Endodermal cell (in vitro differentiated cells): ENCODE measurements at regions not wholly inside any gene's neighbourhood (a gene's known extent, or its start where the extent isn't known, plus 50 kb on each side); places are given as distances from the start of the nearest gene placed in this dataset.

ENCODE experiments used
- DNase-seq: peaks from one replicate; pipeline ENCODE4 v3.0.0-alpha.2; 2017
- H3K27ac ChIP-seq: 2 replicates; pipeline ENCODE4 v1.5.1; 2013; ENCODE audit warnings: mild to moderate bottlenecking, low read depth, low read length, moderate library complexity
- H3K27me3 ChIP-seq: 2 replicates; pipeline ENCODE4 v1.6.1; 2013; ENCODE audit warnings: mild to moderate bottlenecking, low read length, moderate library complexity; ENCODE audit not compliant: insufficient read depth, control insufficient read depth, poor library complexity, severe bottlenecking
- H3K36me3 ChIP-seq: 2 replicates; pipeline ENCODE4 v1.7.0; 2013; ENCODE audit warnings: mild to moderate bottlenecking, low read length, moderate library complexity; ENCODE audit not compliant: control insufficient read depth, insufficient read depth
- H3K4me1 ChIP-seq: one replicate; pipeline ENCODE4 v1.7.0; 2013; ENCODE audit warnings: low read length; ENCODE audit not compliant: control insufficient read depth, insufficient read depth
- H3K4me3 ChIP-seq: 2 replicates; pipeline ENCODE4 v1.5.1; 2013; ENCODE audit warnings: mild to moderate bottlenecking, low read length, moderate library complexity
- H3K9ac ChIP-seq: 2 replicates; pipeline ENCODE4 v1.6.1; 2013; ENCODE audit warnings: mild to moderate bottlenecking, low read length, moderate library complexity; ENCODE audit not compliant: poor library complexity, severe bottlenecking; ENCODE audit errors: extremely low read depth
- H3K9me3 ChIP-seq: 2 replicates; pipeline ENCODE4 v1.6.1; 2013; ENCODE audit warnings: mild to moderate bottlenecking, low read length, moderate library complexity; ENCODE audit not compliant: control insufficient read depth
- H3K27ac Mint-ChIP-seq: 2 replicates; pipeline ENCODE4 v1.8.0; 2020; ENCODE audit warnings: mixed read lengths
- H3K27me3 Mint-ChIP-seq: 2 replicates; pipeline ENCODE4 v1.8.0; 2021; ENCODE audit warnings: mild to moderate bottlenecking, mixed read lengths; ENCODE audit not compliant: insufficient read depth
- H3K36me3 Mint-ChIP-seq: 2 replicates; pipeline ENCODE4 v1.8.0; 2020; ENCODE audit warnings: low read depth, mixed read lengths
- H3K4me1 Mint-ChIP-seq: 2 replicates; pipeline ENCODE4 v1.8.0; 2020; ENCODE audit warnings: mixed read lengths
- H3K4me3 Mint-ChIP-seq: 2 replicates; pipeline ENCODE4 v1.8.0; 2020; ENCODE audit warnings: mild to moderate bottlenecking, moderate library complexity, mixed read lengths
- H3K9me3 Mint-ChIP-seq: 2 replicates; pipeline ENCODE4 v1.8.0; 2020; ENCODE audit warnings: mild to moderate bottlenecking, mixed read lengths
- WGBS, 2 experiments: methylation state at CpG; one replicate each; pipeline versions ENCODE4 v1.1.5 to v1.1.7; 2013; ENCODE audit warnings: missing lambda C conversion rate in 2 of 2, mixed read lengths in 1 of 2; ENCODE audit not compliant: insufficient coverage in 1 of 2, insufficient read length in 1 of 2; 5-methylcytosine and 5-hydroxymethylcytosine counted together
- TF ChIP-seq, protein P1 (sequence below): fragments of 200-600 bp; sonication (generic); conservative IDR thresholded peaks from 2 replicates; pipeline ENCODE4 v1.5.0; 2021; ENCODE audit warnings: antibody characterized with exemption, mild to moderate bottlenecking

GRCh38 chr17:79513820-79514535, 96.9 kb downstream of the RBFOX3 start:
- TF ChIP-seq, protein P1, sequence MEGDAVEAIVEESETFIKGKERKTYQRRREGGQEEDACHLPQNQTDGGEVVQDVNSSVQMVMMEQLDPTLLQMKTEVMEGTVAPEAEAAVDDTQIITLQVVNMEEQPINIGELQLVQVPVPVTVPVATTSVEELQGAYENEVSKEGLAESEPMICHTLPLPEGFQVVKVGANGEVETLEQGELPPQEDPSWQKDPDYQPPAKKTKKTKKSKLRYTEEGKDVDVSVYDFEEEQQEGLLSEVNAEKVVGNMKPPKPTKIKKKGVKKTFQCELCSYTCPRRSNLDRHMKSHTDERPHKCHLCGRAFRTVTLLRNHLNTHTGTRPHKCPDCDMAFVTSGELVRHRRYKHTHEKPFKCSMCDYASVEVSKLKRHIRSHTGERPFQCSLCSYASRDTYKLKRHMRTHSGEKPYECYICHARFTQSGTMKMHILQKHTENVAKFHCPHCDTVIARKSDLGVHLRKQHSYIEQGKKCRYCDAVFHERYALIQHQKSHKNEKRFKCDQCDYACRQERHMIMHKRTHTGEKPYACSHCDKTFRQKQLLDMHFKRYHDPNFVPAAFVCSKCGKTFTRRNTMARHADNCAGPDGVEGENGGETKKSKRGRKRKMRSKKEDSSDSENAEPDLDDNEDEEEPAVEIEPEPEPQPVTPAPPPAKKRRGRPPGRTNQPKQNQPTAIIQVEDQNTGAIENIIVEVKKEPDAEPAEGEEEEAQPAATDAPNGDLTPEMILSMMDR = no peak
- no peak overlapping the region for H3K4me3 Mint-ChIP-seq
- no peak overlapping the region for H3K27ac Mint-ChIP-seq
- no peaks in the 10 kb centered on the region for H3K36me3 Mint-ChIP-seq
- Histone ChIP-seq H3K9me3 (no peaks in the 10 kb centered on the region), H3K4me3 (no peak overlapping the region), H3K27me3 (no peaks in the 10 kb centered on the region), H3K36me3 (no peaks in the 10 kb centered on the region), H3K27ac (no peak overlapping the region), H3K4me1 (no peaks in the 10 kb centered on the region), H3K9ac (no peak overlapping the region)
- no peaks in the 10 kb centered on the region for H3K4me1 Mint-ChIP-seq
- no peak for DNase-seq
- H3K27me3 Mint-ChIP-seq = no peaks in the 10 kb centered on the region
- 94 to 95% methylated on average over 14 to 17 of the region's 17 CpGs for WGBS, 2 experiments
- peaks cover 7% of the 10 kb centered on the region for H3K9me3 Mint-ChIP-seq

DNA sequence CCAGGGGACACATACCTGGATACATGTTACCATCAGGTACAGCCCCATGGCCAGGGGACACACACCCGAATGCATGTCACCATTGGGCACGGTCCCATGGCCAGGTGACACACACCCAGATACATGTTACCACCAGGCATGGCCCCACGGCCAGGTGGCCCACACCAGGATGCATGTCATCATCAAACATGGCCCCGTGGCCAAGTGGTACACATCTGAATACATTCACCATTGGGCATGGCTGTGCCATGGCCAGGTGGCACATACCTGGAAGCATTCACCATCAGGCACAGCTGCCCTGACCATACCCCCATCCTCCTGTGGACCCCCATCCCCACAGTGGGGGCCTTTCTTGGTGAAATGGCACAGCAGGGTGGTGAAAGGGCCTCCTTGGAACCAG, 97.6 kb downstream of the RBFOX3 start:
- Mint-ChIP-seq H3K27ac (no peak overlapping the region), H3K36me3 (no peaks in the 10 kb centered on the region), H3K27me3 (no peaks in the 10 kb centered on the region), H3K4me1 (no peaks in the 10 kb centered on the region), H3K4me3 (no peak overlapping the region), H3K9me3 (peaks cover 7% of the 10 kb centered on the region)
- Histone ChIP-seq H3K4me1 (no peaks in the 10 kb centered on the region), H3K4me3 (no peak overlapping the region), H3K9me3 (no peaks in the 10 kb centered on the region), H3K36me3 (no peaks in the 10 kb centered on the region), H3K9ac (no peak overlapping the region), H3K27ac (no peak overlapping the region), H3K27me3 (no peaks in the 10 kb centered on the region)
- WGBS, 2 experiments = 81 to 87% methylated on average over 3 to 4 of the region's 4 CpGs
- DNase-seq = no peak
- TF ChIP-seq, protein P1 = no peak

DNA sequence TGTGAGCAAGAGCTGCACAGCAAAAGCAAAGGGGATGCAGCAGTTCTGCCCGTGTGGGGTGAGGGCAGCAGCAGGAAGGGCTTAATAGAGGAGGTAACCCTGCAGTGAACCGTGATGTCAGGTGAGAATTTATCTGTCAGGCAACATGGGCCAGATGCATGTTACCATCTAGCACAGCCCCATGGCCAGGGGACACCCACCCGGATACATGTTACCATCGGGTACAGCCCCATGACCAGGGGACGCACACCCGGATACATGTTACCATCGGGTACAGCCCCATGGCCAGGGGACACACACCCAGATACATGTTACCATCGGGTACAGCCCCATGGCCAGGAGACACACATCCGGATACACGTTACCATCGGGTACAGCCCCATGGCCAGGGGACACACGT, 99.4 kb downstream of the RBFOX3 start:
- H3K27me3 ChIP-seq = no peaks in the 10 kb centered on the region
- Mint-ChIP-seq H3K36me3 (no peaks in the 10 kb centered on the region), H3K4me3 (no peak overlapping the region), H3K9me3 (peaks cover 7% of the 10 kb centered on the region), H3K27me3 (no peaks in the 10 kb centered on the region), H3K27ac (no peak overlapping the region), H3K4me1 (no peaks in the 10 kb centered on the region)
- WGBS, 2 experiments = 92 to 95% methylated on average over 12 of the region's 12 CpGs
- H3K27ac ChIP-seq = no peak overlapping the region
- DNase-seq = no peak
- no peak overlapping the region for H3K9ac ChIP-seq
- TF ChIP-seq, protein P1 = no peak
- H3K9me3 ChIP-seq = no peaks in the 10 kb centered on the region
- H3K4me3 ChIP-seq = no peak overlapping the region
- no peaks in the 10 kb centered on the region for H3K36me3 ChIP-seq
- H3K4me1 ChIP-seq = no peaks in the 10 kb centered on the region
